HG03342 (cell line): ENCODE measurements at regions not wholly inside any gene's neighbourhood (a gene's known extent, or its start where the extent isn't known, plus 50 kb on each side); places are given as distances from the start of the nearest gene placed in this dataset.

Experiments used
- ATAC-seq: cut with Tn5 transposase; IDR thresholded peaks from one replicate; pipeline ENCODE4 v1.9.1; 2021; ENCODE audit warnings: mild to moderate bottlenecking, moderate library complexity; ENCODE audit not compliant: unreplicated experiment

DNA sequence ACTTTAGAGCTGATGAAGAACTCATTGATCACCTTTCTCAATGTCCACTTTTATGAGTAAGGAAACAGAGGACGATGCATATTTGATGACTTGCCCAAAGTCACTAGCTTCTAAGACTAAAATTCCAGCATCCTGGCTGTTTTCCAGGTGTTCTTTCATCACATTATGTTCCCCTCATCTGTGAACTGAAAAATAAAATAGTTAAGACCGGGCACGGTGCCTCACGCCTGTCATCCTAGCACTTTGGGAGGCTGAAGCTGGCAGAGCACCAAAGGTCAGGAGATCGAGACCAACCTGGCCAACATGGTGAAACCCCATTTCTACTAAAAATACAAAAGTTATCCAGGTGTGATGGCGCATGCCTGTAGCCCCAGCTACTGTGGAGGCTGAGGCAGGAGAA lies 297.5 kb downstream of the DUSP10 start:
- ATAC-seq, result no peak

DNA sequence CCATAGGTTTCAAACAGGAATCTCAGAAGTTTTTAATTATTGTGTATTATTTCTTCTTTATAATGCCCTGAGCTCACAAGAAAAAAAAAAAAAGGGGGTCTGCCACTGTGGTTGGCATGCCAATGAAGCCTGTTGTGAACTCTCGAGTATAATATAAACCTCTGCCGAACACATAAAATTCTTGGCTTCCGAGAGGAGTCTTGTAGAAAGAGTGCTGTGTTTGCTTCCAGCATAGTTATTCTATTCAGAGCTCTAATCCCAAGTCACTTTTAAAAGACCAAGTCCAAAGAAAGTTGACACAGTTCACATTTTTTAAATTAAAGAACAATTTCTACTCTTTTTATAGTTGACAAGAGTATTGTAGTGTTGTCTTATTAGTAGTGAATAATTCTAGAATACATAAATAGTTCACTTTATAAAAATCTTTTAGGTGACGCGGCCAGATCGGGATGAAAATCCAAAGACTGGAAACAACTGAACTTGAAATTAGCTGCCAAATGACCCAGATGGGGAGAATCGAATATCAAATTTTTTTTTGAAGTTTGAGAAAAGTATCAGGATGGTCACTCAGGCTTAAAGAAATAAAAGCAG lies 293.2 kb downstream of the DUSP10 start:
- ATAC-seq, result no peak

DNA sequence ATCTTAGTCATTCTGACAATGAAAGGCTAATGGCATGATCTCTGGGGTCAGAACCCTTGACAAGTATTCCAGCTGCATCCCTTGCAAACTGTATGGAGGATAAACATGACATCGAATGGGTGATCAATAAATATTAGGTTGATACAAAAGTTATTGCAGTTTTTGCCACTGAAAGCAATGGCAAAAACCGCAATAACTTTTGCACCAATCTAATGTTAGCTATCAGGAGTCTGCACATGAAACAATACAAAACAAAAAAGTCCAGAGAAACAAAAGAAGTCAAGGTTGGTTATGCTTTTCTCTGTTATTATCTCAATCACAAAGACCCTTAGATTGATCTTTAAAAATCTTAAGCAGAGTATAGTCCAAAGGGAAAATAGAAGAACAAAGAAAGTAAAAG lies 292.7 kb downstream of the DUSP10 start:
- ATAC-seq, result no peak

DNA sequence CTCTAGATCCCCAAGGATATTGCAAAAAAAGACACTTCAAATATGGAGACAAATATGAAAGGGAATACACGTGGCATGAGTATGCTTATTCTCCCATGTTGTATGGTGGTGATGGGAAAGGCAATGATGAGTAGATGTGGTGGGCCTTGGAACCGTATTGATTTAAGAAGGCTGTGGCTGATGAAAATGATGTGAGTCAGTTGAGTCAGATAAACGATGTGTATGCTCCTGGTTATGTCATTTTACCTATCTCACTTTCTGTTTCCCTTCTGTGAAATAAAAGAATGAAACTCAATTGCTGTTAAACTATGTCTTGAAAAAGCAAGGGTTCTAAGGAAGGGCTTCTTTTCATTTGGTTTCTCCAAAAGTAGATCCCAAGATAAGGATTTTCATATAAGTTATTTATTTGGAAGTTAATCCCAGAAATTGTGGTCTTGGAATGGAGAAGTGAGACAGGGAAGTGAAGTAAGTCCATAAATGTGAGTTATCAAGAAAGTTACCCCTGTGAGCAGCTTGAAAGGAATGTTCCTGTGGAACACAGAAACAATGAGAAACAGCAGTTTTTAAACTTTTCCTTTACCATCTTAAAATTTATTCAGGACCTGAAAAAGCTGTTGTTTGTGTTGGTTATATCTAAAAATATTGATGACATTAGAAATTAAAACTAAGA lies 292.0 kb downstream of the DUSP10 start:
- ATAC-seq, result no peak

DNA sequence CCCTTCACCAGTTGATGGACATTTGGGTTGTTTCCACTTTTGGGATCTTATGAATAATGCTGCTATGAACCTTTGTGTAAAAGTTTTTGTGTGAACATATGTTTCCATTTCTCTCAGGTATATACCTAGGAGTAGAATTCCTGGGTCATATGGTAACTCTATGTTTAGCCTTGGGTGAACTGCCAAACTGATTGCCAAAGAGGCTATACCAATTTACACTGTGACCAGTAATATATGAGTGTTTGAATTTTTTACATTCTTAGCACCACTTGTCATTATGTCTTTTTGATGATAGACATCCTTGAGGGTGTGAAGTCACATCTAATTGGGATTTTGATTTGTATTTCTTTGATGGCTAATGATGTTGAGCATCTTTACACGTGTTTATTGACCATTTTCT lies 290.1 kb downstream of the DUSP10 start:
- no peak for ATAC-seq

DNA sequence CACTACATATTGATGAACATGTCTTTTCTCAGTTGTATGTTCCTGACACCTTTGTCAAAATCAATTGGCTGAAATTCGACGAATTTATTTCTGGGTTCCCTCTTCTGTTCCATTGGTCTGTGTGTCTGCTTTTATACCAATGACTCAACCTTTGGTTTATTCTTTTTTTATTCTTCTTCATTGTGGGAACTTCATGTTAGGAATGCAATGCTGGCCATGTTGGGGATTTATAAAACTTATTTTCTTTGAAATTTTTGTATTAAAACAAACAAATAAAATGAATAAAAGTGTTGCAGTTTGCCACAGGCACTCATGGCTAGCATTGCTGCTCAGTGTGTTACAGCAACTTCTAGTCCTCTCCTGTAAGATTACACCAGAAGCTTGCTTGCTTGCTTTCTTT lies 287.8 kb downstream of the DUSP10 start:
- no peak for ATAC-seq

DNA sequence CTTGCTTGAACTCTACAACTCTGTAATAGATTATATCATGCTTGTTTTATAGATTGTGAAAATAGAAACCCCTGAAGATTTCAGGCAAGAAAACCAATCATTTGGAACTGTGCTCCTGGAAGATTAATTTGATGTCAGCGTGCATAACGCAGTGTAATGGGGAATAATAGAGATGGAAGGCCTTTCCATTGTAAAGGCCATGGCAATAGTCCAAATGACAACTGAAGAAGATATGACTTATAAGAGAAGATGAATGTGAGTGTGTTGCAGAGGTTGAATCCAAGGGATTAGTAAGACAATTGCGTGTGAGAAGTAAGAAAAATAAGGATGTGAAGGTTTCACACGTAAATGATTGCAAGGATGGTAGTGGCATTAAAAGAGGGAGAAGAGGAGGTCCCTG lies 285.0 kb downstream of the DUSP10 start:
- ATAC-seq, result no peak

DNA sequence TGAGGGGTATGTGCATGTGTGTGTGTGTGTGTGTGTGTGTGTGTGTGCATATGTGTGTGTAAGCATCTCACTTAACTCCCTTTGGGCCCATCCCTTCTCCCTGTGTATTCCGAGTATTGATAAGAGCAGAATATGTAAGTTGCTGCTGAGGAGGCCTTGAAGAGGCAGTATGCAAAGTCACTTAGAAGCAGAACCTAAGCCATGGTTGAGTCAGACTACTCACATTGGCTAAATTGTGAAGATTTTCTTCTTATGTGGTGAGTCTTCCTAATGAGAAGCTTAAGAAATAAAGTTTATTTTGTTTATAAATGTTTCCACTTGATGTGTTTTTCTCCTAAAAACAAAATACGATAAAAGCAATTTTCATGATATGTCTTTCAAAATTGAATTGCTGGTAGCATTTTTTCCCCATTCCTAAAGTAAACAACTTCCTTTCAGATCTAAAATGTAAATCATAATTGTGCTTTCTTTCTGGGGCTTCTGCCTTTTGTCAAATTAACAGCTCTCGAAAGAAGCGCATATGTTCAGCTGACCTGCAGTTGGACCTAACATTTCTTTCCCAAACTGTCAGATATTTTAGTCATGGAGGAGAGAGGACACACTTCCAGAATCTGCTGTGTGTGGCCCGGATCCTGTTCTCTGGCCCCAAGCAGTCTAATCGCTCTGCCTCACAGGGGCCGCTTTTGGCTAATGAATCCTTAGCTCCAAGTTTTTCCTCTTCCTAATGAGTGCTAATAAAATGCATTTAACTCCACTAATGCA lies 284.0 kb downstream of the DUSP10 start:
- ATAC-seq, result no peak

DNA sequence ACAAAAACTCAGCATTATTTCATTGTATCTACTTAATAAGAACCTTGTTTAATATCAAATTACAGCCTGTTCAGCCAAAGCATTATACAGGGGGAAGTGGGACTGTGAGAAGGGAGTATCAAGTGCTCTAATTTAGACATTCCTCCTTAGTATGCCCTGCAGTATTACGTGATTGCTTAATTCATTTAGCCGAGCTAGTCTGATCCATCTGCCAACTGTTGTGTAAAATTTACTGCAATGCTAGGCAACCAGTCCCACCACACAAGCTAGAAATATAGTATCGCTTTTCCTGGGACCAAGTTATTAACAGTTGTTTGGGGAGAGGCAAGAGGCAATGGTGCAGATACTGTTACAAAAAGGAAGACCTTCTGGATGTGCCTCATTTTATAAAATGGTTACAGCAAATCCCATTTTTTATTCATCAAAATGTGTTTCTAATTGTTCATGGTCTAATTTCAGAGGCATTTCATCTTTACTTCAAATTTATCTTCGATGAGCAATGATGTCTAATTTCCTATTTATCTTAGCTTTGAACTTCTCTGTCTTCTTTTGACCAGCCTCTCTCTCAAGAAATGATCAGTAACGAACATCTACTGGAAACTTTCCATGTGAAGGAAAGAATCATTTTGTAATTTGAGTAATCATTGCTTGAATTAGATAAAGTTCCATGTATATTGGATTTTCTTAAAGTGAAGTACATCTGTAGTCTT lies 283.3 kb downstream of the DUSP10 start:
- no peak for ATAC-seq

DNA sequence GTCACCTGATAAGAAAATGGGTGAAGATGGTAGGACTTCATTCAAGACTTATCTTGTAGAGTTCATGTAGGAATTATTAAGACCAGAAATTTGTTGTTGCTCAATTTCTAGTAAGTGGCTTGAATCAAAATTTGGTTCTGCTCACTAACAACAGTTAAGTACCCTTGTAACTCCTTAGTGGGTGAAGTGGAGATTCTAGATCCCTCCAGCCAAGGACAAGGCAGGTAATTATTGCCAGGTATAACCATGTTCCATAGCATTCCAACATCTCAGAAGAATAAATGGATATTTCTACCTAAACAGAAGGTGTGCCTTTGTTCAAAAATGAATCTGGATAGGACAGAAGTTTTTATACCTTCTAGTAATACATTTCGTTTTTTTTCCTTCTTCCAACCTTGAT lies 282.3 kb downstream of the DUSP10 start:
- no peak for ATAC-seq

DNA sequence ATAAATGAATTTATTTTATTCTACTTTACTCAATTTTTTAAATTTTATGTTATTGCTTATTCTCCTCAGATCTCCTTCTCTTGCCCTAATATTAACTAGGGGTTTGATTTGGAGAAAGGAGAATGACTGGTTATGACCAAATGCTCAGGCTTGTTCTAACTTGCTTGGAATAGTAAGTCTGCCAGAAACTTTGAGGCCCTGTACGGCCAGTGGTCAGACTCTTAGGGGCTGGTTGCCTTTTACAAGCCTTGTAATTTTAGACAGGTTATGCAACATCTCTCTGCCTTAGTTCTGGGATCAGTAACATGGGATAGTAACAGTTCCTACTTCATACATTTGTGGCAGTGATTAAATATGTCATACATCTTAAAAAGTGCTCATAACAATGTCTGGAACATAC lies 279.5 kb downstream of the DUSP10 start:
- ATAC-seq, result no peak

DNA sequence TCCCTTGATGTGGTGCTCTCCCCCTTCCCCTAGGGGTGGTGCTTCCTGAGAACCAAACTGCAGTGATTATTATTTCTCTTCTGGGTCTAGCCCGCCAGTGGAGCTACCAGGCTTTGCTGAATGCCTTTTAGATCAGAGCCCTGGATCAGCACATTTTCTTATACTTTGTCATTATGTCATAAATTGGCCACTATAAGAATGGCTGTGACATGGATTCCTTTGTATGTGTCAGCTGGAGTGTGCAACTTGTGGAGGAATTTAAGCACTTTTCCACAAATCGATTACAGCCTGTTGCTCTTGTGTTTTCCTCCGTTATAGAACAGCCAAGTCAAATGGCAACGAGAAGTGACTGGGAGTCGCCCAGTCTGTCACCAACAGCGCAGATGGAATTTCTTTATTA lies 273.3 kb downstream of the DUSP10 start:
- ATAC-seq, result no peak

DNA sequence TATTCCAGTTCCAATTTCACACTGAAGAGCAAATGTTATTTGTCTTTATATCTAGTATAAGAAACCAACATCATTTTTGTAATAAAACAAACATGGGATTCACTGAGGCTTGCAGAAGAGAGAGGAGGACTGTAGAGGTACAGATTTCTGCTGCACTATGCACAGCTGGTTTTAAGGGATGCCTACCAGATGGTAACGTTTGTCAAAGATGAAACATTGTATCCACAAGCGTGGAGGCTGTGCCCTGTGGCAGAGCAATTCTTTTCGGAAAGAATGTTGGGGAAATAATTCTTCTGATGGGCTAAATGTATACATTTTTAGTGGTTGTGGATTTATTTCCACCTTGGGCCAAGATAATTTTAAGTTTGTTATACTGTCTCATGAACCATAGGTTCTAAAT lies 272.4 kb downstream of the DUSP10 start:
- no peak for ATAC-seq

DNA sequence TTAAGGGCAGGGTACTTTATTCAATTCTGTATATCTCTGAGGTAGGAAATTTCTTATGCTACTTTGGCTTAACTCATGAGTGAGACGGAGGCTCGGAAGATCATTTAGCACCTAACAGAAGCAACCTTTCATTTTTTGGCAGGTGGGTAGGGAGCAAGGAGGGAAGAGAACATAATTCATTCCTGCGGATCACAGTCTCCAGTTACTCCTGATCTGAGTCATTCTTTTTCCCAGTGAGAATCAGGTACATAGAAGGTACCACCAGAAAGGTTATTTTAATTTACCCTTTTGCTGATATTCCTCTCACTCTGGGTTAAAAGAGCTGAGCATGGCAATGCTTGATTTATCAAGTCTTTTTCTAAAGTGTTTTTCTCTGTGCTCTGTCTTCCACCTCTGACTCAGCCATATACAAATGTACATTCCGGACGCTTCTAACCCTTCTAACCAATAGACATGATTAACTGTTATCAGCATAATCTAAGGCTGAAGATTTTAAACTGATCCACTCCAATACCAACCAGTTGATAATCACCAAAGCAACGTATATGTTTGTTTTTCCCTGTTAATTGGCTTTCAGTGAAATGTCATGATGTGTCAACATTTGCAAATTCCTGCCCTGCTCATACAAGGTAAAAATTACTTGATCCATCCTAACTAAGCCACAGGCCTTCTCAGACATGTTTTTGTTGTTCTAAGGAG lies 271.7 kb downstream of the DUSP10 start:
- no peak for ATAC-seq

DNA sequence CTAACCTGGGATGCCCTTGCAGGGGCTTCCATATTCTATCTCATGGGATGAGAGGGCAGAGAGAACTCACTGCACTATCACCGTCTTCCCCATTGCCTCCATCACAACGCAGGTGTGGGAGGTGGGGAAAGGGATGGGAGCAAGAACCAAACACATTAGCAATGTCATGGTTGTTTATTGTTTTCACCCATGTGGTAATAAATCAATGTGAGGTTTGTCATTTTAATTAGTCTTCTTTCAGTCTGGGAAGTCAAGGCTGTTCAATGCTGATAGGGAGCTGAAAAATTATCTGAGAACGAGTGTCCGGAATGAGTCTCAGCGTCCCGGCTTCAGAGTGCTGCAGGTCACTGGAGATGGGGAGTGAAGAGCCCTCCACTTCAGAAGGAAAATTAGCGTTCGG lies 268.5 kb downstream of the DUSP10 start:
- no peak for ATAC-seq

DNA sequence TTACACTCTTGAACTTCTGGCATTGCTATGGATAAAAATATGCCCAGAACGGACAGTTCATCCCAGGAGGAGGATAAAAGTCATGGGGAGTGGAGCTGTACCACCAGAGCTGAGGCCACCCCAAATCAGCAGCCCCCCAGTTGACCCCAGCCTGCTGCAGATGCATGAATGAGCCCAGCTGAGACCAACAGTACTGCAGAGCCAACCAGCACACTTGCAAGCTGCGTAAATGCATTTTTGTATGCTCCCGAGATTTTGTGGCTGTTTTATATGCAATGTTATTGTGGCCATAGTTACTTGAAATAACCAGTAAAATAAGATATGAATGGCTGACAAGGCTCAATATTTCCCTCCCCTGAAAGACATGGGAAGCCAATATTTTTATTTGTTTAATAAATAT lies 264.6 kb downstream of the DUSP10 start:
- no peak for ATAC-seq

DNA sequence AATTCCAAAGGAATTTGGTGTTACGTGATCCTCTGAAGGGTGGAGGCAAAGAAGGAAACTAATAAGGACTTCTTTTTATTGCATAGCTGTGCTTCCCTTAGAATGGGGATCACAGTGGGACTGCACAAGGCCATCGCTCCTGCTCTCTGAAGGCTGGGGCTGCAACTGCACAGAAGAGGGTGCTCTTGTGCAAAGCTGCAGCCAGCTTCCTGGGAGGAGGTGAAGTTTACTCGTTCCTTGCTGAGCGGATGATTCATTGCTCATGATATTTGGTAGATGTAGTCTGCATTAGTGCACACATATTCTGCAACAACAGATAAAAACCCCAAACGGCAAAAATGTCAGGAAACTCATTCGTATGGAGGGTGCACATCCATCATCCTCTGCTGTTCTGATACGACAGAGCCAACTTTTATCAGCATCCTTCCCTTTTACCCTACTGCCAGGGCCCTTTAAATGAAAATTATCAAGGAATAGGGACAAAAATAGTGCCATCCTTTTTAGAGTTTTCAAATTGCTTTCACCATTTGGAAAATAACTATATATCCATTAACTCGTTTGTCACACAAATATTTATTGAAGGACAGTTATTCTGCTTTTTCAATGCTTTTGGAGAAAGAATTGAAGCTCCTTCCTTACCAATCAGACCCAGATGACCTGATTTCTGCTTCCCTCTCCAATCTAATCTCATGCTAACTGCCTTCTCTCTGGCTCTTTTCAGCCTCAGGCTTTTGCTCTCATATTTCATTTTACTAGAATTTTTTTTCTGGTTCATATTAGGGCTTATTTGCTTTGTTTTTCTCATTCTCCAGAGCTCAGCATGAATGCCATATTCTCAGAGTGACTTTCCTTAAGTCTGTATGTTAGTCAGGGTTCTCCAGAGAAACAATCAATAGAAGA lies 263.6 kb downstream of the DUSP10 start:
- peak; percentile 86 for ATAC-seq

DNA sequence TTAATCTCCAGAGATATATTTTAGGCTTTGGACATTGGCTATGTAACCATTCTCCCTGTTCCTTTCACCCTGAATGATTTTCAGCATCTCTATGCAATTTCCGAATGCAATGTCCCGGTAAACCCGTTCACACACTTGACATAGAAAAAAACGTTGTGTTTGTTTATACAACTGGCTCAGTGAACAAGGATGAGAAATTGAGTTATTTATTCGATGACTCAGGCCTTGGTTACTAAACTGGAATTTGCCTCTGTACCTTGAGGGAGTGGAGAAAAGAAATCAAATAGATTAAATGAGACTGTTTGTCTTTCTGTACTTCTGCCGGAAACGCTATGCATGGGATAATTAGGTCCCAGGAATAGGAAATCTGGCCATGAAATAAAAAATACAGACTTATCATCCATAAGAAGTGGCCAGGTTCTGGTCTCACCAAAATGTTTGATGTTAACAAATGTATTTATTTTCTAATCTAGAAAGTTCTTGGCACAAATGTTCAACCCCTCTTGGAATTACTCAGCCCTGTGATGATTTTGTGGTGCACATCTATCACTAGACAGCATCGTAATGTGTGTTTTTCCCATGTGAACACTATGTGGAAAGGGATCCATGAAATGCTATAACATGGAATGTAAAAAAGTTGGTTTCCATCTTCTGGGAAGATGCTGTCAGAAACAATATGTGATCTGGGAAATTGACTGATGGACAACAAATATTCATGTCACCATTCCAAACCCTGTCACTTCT lies 253.9 kb downstream of the DUSP10 start:
- no peak for ATAC-seq

DNA sequence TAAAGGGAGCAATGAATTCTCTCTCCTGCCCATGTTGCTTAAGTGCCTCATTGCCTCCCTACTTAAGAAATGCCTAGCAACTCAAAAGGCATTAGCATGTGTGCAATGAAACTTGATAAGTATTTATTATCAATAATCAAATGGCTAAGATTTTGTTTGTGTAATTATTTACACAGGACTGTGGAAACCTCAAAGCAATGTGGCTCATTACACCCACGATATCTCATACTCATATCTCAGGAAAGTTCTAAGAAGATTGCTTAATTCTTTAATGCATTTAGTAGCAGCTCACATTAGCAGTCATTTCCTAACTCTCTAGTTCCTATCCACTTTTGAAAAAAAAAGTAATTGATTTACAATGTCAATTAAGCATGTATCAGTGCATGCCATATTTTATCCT lies 253.3 kb downstream of the DUSP10 start:
- no peak for ATAC-seq
